NCI-H1930 (cell line): ENCODE measurements at regions not wholly inside any gene's neighbourhood (a gene's known extent, or its start where the extent isn't known, plus 50 kb on each side); places are given as distances from the start of the nearest gene placed in this dataset.

Experiments used
- DNase-seq, 2 experiments: peaks; one replicate each; lab custom pipeline; 2025; lab: John Stamatoyannopoulos, UW

GRCh38 chr14:65281991-65282895, 130.3 kb upstream of the FUT8 start:
- no peak for DNase-seq

- no peak for DNase-seq
Measured at GRCh38 chr14:65282896-65283253, 129.7 kb upstream of the FUT8 start.

GRCh38 chr14:65286443-65286842, 126.1 kb upstream of the FUT8 start:
- no peak for DNase-seq

- no peak for DNase-seq
Measured at GRCh38 chr14:65287264-65288131, 125.0 kb upstream of the FUT8 start.

GRCh38 chr14:65290830-65291229, 121.7 kb upstream of the FUT8 start:
- no peak for DNase-seq

GRCh38 chr14:65291531-65291930, 121.0 kb upstream of the FUT8 start:
- DNase-seq = no peak

- no peak for DNase-seq
Measured at GRCh38 chr14:65294816-65295215, 117.7 kb upstream of the FUT8 start.

- no peak for DNase-seq
Measured at GRCh38 chr14:65296402-65296801, 116.1 kb upstream of the FUT8 start.

- no peak for DNase-seq
Measured at GRCh38 chr14:65296876-65297275, 115.7 kb upstream of the FUT8 start.

- no peak for DNase-seq
Measured at GRCh38 chr14:65297744-65298143, 114.8 kb upstream of the FUT8 start.

GRCh38 chr14:65299826-65300225, 112.7 kb upstream of the FUT8 start:
- DNase-seq = no peak

GRCh38 chr14:65301862-65302539, 110.5 kb upstream of the FUT8 start:
- no peak for DNase-seq

- DNase-seq = no peak
Measured at GRCh38 chr14:65302571-65303189, 109.8 kb upstream of the FUT8 start.

- no peak for DNase-seq
Measured at GRCh38 chr14:65303190-65303898, 109.2 kb upstream of the FUT8 start.

- no peak for DNase-seq
Measured at GRCh38 chr14:65303899-65304222, 108.7 kb upstream of the FUT8 start.

- DNase-seq = no peak
Measured at GRCh38 chr14:65304239-65304638, 108.3 kb upstream of the FUT8 start.

- DNase-seq = no peak
Measured at GRCh38 chr14:65304963-65305362, 107.6 kb upstream of the FUT8 start.

GRCh38 chr14:65308536-65308935, 104.0 kb upstream of the FUT8 start:
- no peak for DNase-seq

- DNase-seq = no peak
Measured at GRCh38 chr14:65310568-65310967, 102.0 kb upstream of the FUT8 start.

GRCh38 chr14:65312859-65313258, 99.7 kb upstream of the FUT8 start:
- no peak for DNase-seq
